ENCODE measurements at regions not wholly inside any gene's neighbourhood (a gene's known extent, or its start where the extent isn't known, plus 50 kb on each side); places are given as distances from the start of the nearest gene placed in this dataset.

DNA sequence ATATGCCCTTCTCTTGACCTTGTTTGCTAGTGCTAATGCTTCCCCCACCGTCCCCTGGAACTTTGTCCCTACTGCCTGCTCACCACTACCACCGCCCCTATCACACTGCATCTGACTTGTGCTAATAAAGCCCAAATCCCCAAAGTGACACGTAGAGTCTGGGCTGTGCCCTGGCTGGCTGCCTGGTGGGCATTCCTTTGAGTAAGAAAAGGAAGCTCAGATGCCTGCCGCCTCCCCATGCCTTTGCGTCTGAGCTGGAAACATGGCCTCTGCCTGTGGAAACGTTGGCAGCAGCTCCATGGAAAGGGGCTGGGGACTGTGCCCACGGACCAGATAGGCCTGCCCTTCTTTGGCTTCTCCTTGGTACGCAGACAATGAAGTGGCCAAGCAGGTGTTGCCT, 138.3 kb downstream of the CYP26A1 start:
- TF ChIP-seq EZH2phosphoT487 (IDR thresholded peaks at IDR 0.05; ENCODE audit: borderline replicate concordance) (no peak), SIN3A (IDR thresholded peaks at IDR 0.05; ENCODE audit: low read depth) (no peak), POLR2A (IDR thresholded peaks at IDR 0.05; ENCODE audit: borderline replicate concordance, extremely low read depth, insufficient read depth, insufficient read length) (no peak), CTCF (IDR thresholded peaks at IDR 0.05 in 2 of 3, conservative IDR thresholded peaks at IDR 0.05 in 1 of 3; ENCODE audit: borderline replicate concordance in 1 of 3, insufficient read depth in 1 of 3, low read depth in 2 of 3, low read length in 2 of 3) (no peak)

Data from HCT116 (cell line).